GM12878 (cell line): ENCODE measurements at regions not wholly inside any gene's neighbourhood (a gene's known extent, or its start where the extent isn't known, plus 50 kb on each side); places are given as distances from the start of the nearest gene placed in this dataset.

Source experiments
- ATAC-seq: fragments of 200-7000 bp; cut with Tn5 transposase; 3 replicates; pipeline ENCODE4 v1.9.1; 2020; ENCODE audit warnings: mild to moderate bottlenecking, moderate library complexity
- BruUV-seq: library from RNA; stranded (reverse); fragments of 400-500 nt; replicated peaks from 2 replicates; lab custom pipeline; 2021; lab: Mats Ljungman, UMichigan
- CTCF ChIA-PET: fragments of 300-600 bp; sonication (Branson Sonifier 250); formaldehyde crosslinking; extraction: SDS; loops from one replicate; lab custom pipeline; 2021; ENCODE audit warnings: inconsistent platforms; lab: Yijun Ruan, JAX
- POLR2A ChIA-PET: fragments of 350-600 bp; formaldehyde crosslinking; extraction: SDS; loops from one replicate; lab custom pipeline; 2021; ENCODE audit warnings: inconsistent platforms; lab: Charles Lee
- RAD21 ChIA-PET: fragments of 300-600 bp; sonication (Branson Sonifier 250); formaldehyde crosslinking; loops from one replicate; lab custom pipeline; 2023; ENCODE audit warnings: antibody characterized with exemption; ENCODE audit not compliant: unreplicated experiment; lab: Charles Lee
- SMC1A ChIA-PET: fragments of 300-600 bp; sonication (Branson Sonifier 250); formaldehyde crosslinking; loops from one replicate; lab custom pipeline; 2023; ENCODE audit not compliant: unreplicated experiment, uncharacterized antibody; lab: Charles Lee
- DNase-seq: peaks from one replicate; pipeline ENCODE4 v3.0.0-alpha.2; 2011; ENCODE audit warnings: low read depth, low spot score
- FAIRE-seq: peaks from 3 replicates; lab custom pipeline; 2011; peaks lifted over from hg19 to GRCh38; lab: Jason Lieb, UNC
- H2AFZ ChIP-seq: 2 replicates; pipeline ENCODE4 v1.6.0; 2011; ENCODE audit warnings: low read depth, low read length, control low read depth; ENCODE audit not compliant: control insufficient read depth
- H3K27ac ChIP-seq: 2 replicates; pipeline ENCODE4 v1.5.1; 2011; ENCODE audit warnings: control low read depth; ENCODE audit not compliant: control insufficient read depth, insufficient read depth
- H3K27me3 ChIP-seq, 2 experiments: replicated peaks in 1 of 2; 2 replicates each; pipeline versions ENCODE4 v1.6.0 to v1.6.1; 2011; ENCODE audit warnings: low read length in 1 of 2; ENCODE audit not compliant: control insufficient read depth in 2 of 2, insufficient read depth in 2 of 2
- H3K36me3 ChIP-seq, 2 experiments: 2 replicates each; pipeline ENCODE4 v1.5.1; 2011; ENCODE audit warnings: low read length in 1 of 2; ENCODE audit not compliant: control insufficient read depth in 2 of 2, insufficient read depth in 2 of 2
- H3K4me1 ChIP-seq: 2 replicates; pipeline ENCODE4 v1.6.1; 2011; ENCODE audit warnings: mild to moderate bottlenecking, low read length, moderate library complexity, mixed read lengths; ENCODE audit not compliant: control insufficient read depth, insufficient read depth
- H3K4me2 ChIP-seq: 2 replicates; pipeline ENCODE4 v1.6.0; 2011; ENCODE audit warnings: control low read depth; ENCODE audit not compliant: control insufficient read depth, insufficient read depth
- H3K4me3 ChIP-seq: fragments of 200-600 bp; sonication (generic); 2 replicates; pipeline ENCODE4 v1.5.1; 2016
- H3K79me2 ChIP-seq: 2 replicates; pipeline ENCODE4 v1.6.0; 2011; ENCODE audit warnings: low read length; ENCODE audit not compliant: control insufficient read depth, insufficient read depth
- H3K9ac ChIP-seq: 2 replicates; pipeline ENCODE4 v1.8.0; 2011; ENCODE audit warnings: low read length, control low read depth, mixed read lengths; ENCODE audit not compliant: control insufficient read depth, insufficient read depth
- H3K9me3 ChIP-seq: replicated peaks from 3 replicates; pipeline ENCODE4 v1.5.1; 2011; ENCODE audit warnings: mild to moderate bottlenecking, low read length; ENCODE audit not compliant: control insufficient read depth, insufficient read depth
- H4K20me1 ChIP-seq: 2 replicates; pipeline ENCODE4 v1.6.0; 2011; ENCODE audit not compliant: control insufficient read depth, insufficient read depth
- CEBPB ChIP-seq, 2 experiments: fragments of 150-350 bp in 1 of 2; IDR thresholded peaks; 2 replicates each; pipeline ENCODE4 v1.6.1; 2012 to 2014; ENCODE audit warnings: low read depth in 2 of 2, low read length in 2 of 2, borderline replicate concordance in 1 of 2, inconsistent platforms in 1 of 2
- DPF2 ChIP-seq: fragments of 450-650 bp; IDR thresholded peaks from 2 replicates; pipeline ENCODE4 v1.6.1; 2017; ENCODE audit warnings: mild to moderate bottlenecking
- HDAC6 ChIP-seq: fragments of 200-600 bp; sonication (generic); IDR thresholded peaks from one replicate; pipeline ENCODE4 v1.8.0; 2017; ENCODE audit warnings: antibody characterized with exemption; ENCODE audit not compliant: unreplicated experiment
- HDGF ChIP-seq: fragments of 450-650 bp; IDR thresholded peaks from 2 replicates; pipeline ENCODE4 v1.6.1; 2016; ENCODE audit warnings: antibody characterized with exemption
- KAT2A ChIP-seq: conservative IDR thresholded peaks from 2 replicates; pipeline ENCODE4 v1.6.1; 2011; ENCODE audit warnings: low read depth, low read length; ENCODE audit not compliant: control insufficient read depth
- NFIC ChIP-seq: IDR thresholded peaks from 2 replicates; pipeline ENCODE4 v1.6.1; 2012; ENCODE audit warnings: low read depth, mild to moderate bottlenecking, inconsistent platforms, low read length, moderate library complexity
- SPI1 ChIP-seq: IDR thresholded peaks from 2 replicates; pipeline ENCODE4 v1.6.1; 2011; ENCODE audit warnings: low read depth, mild to moderate bottlenecking, low read length, moderate library complexity, borderline replicate concordance; ENCODE audit not compliant: insufficient read depth
- TCF3 ChIP-seq: IDR thresholded peaks from 2 replicates; pipeline ENCODE4 v1.6.1; 2012; ENCODE audit warnings: low read depth, mild to moderate bottlenecking, low read length, borderline replicate concordance; ENCODE audit not compliant: insufficient read depth
- WGBS: methylation state at CpG from one replicate; pipeline ENCODE4 v1.1.6; 2016; ENCODE audit warnings: low lambda C conversion rate; ENCODE audit not compliant: insufficient replicate concordance, insufficient coverage; ENCODE audit errors: missing lambda C conversion rate; 5-methylcytosine and 5-hydroxymethylcytosine counted together
- in situ Hi-C: fragments of 300-500 bp; cut with MboI; formaldehyde crosslinking; loops from 9 replicates; pipeline ENCODE4 v1.14.3; 2018; ENCODE audit warnings: mixed read lengths
- intact Hi-C: fragments of 100-400 bp; cut with micrococcal nuclease; formaldehyde crosslinking; loops from one replicate; pipeline ENCODE4 v1.14.2; 2022; ENCODE audit not compliant: unreplicated experiment
- TF ChIP-seq, protein P1 (sequence below), 3 experiments: IDR thresholded peaks in 2 of 3; conservative IDR thresholded peaks in 1 of 3; 2 replicates each; pipeline ENCODE4 v1.5.1; 2011; ENCODE audit warnings: low read depth in 3 of 3, low read length in 3 of 3, mild to moderate bottlenecking in 3 of 3, control low read depth in 2 of 3, moderate library complexity in 2 of 3, inconsistent platforms in 1 of 3, mixed read lengths in 1 of 3; ENCODE audit not compliant: control insufficient read depth in 2 of 3, insufficient read depth in 1 of 3; ENCODE audit errors: extremely low read depth in 1 of 3
- TF ChIP-seq, protein P2 (sequence below): fragments of 450-650 bp; IDR thresholded peaks from 2 replicates; pipeline ENCODE4 v1.6.1; 2014; ENCODE audit warnings: mild to moderate bottlenecking
- TF ChIP-seq, protein P3 (sequence below): fragments of 450-650 bp; IDR thresholded peaks from 2 replicates; pipeline ENCODE4 v1.6.1; 2016; ENCODE audit warnings: mild to moderate bottlenecking
- TF ChIP-seq, protein P4 (sequence below): IDR thresholded peaks from 2 replicates; pipeline ENCODE4 v1.6.1; 2011; ENCODE audit warnings: low read depth, mild to moderate bottlenecking, low read length, moderate library complexity, borderline replicate concordance; ENCODE audit errors: extremely low read depth

DNA sequence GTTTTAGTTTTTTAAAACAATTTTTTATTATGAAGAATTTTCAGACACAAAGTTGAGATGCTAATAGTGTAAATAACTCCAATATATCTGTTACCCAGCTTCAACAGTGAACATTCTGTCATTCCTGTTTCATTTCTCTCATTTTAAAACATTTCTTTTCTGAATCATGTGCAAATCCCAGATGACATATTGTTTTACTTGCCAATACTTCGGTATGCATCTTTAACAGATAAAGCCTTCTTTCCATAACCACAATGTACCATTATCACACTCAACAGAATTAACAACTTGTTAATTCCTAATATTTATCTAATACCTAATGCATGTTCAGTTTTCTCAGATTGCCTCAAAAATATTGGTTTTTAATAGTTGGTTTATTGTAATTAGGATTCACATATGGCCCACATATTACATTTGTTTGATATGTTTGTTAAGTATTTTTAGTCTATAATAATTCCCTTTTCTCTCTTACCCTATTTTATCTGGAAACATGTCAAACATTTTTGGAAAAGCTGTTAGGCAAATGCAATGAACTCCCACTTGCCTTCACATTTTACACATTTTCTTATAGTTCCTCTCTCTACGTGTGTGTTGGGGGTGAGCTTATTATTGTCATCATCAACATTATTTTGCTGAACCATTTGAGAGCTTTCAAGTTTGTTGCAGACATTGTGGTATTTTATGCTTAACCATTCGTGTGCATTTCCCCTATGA is 58.7 kb upstream of the ANKRD55 start (continued):
- TF ChIP-seq, protein P1, sequence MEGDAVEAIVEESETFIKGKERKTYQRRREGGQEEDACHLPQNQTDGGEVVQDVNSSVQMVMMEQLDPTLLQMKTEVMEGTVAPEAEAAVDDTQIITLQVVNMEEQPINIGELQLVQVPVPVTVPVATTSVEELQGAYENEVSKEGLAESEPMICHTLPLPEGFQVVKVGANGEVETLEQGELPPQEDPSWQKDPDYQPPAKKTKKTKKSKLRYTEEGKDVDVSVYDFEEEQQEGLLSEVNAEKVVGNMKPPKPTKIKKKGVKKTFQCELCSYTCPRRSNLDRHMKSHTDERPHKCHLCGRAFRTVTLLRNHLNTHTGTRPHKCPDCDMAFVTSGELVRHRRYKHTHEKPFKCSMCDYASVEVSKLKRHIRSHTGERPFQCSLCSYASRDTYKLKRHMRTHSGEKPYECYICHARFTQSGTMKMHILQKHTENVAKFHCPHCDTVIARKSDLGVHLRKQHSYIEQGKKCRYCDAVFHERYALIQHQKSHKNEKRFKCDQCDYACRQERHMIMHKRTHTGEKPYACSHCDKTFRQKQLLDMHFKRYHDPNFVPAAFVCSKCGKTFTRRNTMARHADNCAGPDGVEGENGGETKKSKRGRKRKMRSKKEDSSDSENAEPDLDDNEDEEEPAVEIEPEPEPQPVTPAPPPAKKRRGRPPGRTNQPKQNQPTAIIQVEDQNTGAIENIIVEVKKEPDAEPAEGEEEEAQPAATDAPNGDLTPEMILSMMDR (IDR thresholded peaks at IDR 0.05 in 2 of 3, conservative IDR thresholded peaks at IDR 0.05 in 1 of 3; ENCODE audit: control insufficient read depth in 2 of 3, extremely low read depth in 1 of 3, insufficient read depth in 1 of 3, low read depth in 3 of 3, low read length in 3 of 3): no peak
- TF ChIP-seq HDAC6 (no peak), NFIC (no peak), KAT2A (no peak), CEBPB (IDR thresholded peaks at IDR 0.05; ENCODE audit: borderline replicate concordance in 1 of 2, low read depth in 2 of 2, low read length in 2 of 2) (no peak)
- TF ChIP-seq, protein P2, sequence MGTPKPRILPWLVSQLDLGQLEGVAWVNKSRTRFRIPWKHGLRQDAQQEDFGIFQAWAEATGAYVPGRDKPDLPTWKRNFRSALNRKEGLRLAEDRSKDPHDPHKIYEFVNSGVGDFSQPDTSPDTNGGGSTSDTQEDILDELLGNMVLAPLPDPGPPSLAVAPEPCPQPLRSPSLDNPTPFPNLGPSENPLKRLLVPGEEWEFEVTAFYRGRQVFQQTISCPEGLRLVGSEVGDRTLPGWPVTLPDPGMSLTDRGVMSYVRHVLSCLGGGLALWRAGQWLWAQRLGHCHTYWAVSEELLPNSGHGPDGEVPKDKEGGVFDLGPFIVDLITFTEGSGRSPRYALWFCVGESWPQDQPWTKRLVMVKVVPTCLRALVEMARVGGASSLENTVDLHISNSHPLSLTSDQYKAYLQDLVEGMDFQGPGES: no peak
- TF ChIP-seq, all 136 proteins: peak for 0

DNA sequence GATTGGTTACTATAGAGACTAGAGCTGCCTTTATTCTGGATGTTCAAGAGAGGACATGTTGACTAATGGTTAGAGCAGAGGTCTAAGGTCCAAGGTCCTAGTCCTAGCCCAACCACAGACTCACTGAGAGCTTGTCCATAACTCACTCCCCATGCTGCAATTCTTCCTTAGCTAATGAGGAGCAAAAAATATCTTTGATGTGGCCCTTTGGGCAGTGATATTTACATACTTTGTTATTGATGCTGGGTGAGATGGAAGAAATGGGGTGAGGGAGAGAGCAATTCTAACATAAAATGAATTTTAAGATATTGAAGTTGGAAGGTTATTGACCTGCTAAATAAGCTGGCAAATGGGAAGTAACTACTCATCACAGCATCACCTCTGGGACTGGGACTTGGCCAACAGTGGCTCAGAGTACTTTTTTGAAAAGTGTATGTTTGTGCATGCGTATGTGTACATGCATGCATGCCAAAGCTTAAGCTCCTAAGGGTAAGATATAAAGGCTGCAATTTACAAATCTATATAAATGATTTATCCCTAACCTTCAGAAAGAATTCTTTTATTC is 58.0 kb upstream of the ANKRD55 start:
- SMC1A ChIA-PET: interaction anchor here (1.0 to 3.6 kb wide), 7 partner anchors 8 to 547 kb away, joined by 3 to 16 read pairs (median 4); no protein-coding TSS in a partner anchor
- no peaks in the 10 kb centered on the region for H3K27me3 ChIP-seq
- RAD21 ChIA-PET: interaction anchor here (1.7 to 3.2 kb wide), 2 partner anchors 21 to 547 kb away, joined by 4 to 11 read pairs; no protein-coding TSS in a partner anchor
- 91% methylated on average over 1 of the region's 1 CpG for WGBS
- H3K36me3 ChIP-seq: no peaks in the 10 kb centered on the region
- ATAC-seq (no peak), DNase-seq (no peak), FAIRE-seq (no peak)
- no peak overlapping the region for H2AFZ ChIP-seq
- no peaks in the 10 kb centered on the region; the same call in 2 of the 3 replicates for H3K9me3 ChIP-seq
- POLR2A ChIA-PET: no interaction called here
- H4K20me1 ChIP-seq: no peaks in the 10 kb centered on the region
- H3K4me3 ChIP-seq: no peak overlapping the region
- H3K79me2 ChIP-seq: no peaks in the 10 kb centered on the region
- no TSS peak for BruUV-seq
- no peak overlapping the region for H3K9ac ChIP-seq
- H3K27ac ChIP-seq: no peak overlapping the region
- no peaks in the 10 kb centered on the region for H3K4me1 ChIP-seq
- CTCF ChIA-PET: interaction anchor here (1.1 to 1.9 kb wide), 4 partner anchors 20 to 1449 kb away, joined by 3 to 8 read pairs (median 4); no protein-coding TSS in a partner anchor
- intact Hi-C loops (no loop called here), in situ Hi-C loops (no loop called here)
- no peak overlapping the region for H3K4me2 ChIP-seq
- TF ChIP-seq TCF3 (no peak), DPF2 (no peak), HDGF (no peak), SPI1 (no peak)
- TF ChIP-seq, protein P3, sequence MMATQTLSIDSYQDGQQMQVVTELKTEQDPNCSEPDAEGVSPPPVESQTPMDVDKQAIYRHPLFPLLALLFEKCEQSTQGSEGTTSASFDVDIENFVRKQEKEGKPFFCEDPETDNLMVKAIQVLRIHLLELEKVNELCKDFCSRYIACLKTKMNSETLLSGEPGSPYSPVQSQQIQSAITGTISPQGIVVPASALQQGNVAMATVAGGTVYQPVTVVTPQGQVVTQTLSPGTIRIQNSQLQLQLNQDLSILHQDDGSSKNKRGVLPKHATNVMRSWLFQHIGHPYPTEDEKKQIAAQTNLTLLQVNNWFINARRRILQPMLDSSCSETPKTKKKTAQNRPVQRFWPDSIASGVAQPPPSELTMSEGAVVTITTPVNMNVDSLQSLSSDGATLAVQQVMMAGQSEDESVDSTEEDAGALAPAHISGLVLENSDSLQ: no peak
- TF ChIP-seq, protein P4, sequence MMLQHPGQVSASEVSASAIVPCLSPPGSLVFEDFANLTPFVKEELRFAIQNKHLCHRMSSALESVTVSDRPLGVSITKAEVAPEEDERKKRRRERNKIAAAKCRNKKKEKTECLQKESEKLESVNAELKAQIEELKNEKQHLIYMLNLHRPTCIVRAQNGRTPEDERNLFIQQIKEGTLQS: no peak
